OCI-LY1 (cell line): ENCODE measurements at regions not wholly inside any gene's neighbourhood (a gene's known extent, or its start where the extent isn't known, plus 50 kb on each side); places are given as distances from the start of the nearest gene placed in this dataset.

Source experiments
- H2AFZ ChIP-seq: fragments of 200-600 bp; sonication (generic), shearing (Covaris generic); 2 replicates; pipeline ENCODE4 v1.6.0; 2014; ENCODE audit warnings: antibody characterized with exemption, mild to moderate bottlenecking, low read length
- H3F3A ChIP-seq: fragments of 200-600 bp; sonication (generic), shearing (Covaris generic); 2 replicates; pipeline ENCODE4 v1.6.0; 2014; ENCODE audit warnings: mild to moderate bottlenecking, antibody characterized with exemption, low read length, moderate library complexity; ENCODE audit not compliant: insufficient read depth
- H3K27ac ChIP-seq: fragments of 200-600 bp; sonication (generic); 2 replicates; pipeline ENCODE4 v1.5.1; 2014; ENCODE audit warnings: low read length, mixed run types, mild to moderate bottlenecking, low read depth; ENCODE audit not compliant: poor library complexity, severe bottlenecking
- H3K27me3 ChIP-seq: fragments of 200-600 bp; sonication (generic); 2 replicates; pipeline ENCODE4 v1.6.0; 2014; ENCODE audit warnings: antibody characterized with exemption, mild to moderate bottlenecking, low read length, moderate library complexity; ENCODE audit not compliant: insufficient read depth
- H3K36me3 ChIP-seq: fragments of 200-600 bp; sonication (generic); 2 replicates; pipeline ENCODE4 v1.6.1; 2014; ENCODE audit warnings: mild to moderate bottlenecking, antibody characterized with exemption, low read length, moderate library complexity, mixed read lengths; ENCODE audit not compliant: insufficient read depth
- H3K4me1 ChIP-seq: fragments of 200-600 bp; sonication (generic); 2 replicates; pipeline ENCODE4 v1.5.1; 2014; ENCODE audit warnings: mild to moderate bottlenecking, low read length, moderate library complexity; ENCODE audit not compliant: insufficient read depth, severe bottlenecking
- H3K4me2 ChIP-seq: fragments of 200-600 bp; sonication (generic), shearing (Covaris generic); 2 replicates; pipeline ENCODE4 v1.6.1; 2014; ENCODE audit warnings: low read length
- H3K4me3 ChIP-seq: fragments of 200-600 bp; sonication (generic); 2 replicates; pipeline ENCODE4 v1.5.1; 2014; ENCODE audit warnings: low read length, low read depth, mild to moderate bottlenecking, mixed read lengths; ENCODE audit not compliant: poor library complexity, severe bottlenecking
- H3K79me2 ChIP-seq: fragments of 200-600 bp; shearing (Covaris generic); 2 replicates; pipeline ENCODE4 v1.6.1; 2016; ENCODE audit warnings: mixed run types, low read length, mixed read lengths; ENCODE audit not compliant: insufficient read depth
- H3K9ac ChIP-seq: fragments of 200-600 bp; sonication (generic), shearing (Covaris generic); 2 replicates; pipeline ENCODE4 v1.6.1; 2014; ENCODE audit warnings: mild to moderate bottlenecking, low read length, mixed read lengths
- H3K9me2 ChIP-seq: fragments of 200-600 bp; sonication (generic), shearing (Covaris generic); 2 replicates; pipeline ENCODE4 v1.6.1; 2014; ENCODE audit warnings: low read depth, mild to moderate bottlenecking, low read length, mixed read lengths
- H3K9me3 ChIP-seq: fragments of 200-600 bp; shearing (Covaris generic); 2 replicates; pipeline ENCODE4 v1.6.1; 2014; ENCODE audit warnings: low read length, mixed read lengths
- H4K20me1 ChIP-seq: fragments of 200-600 bp; sonication (generic), shearing (Covaris generic); 2 replicates; pipeline ENCODE4 v1.6.0; 2016; ENCODE audit warnings: mild to moderate bottlenecking, low read length; ENCODE audit not compliant: insufficient read depth
- CTCF ChIP-seq: fragments of 200-600 bp; sonication (generic), shearing (Covaris generic); IDR thresholded peaks from 2 replicates; pipeline ENCODE4 v1.5.1; 2017; ENCODE audit warnings: mild to moderate bottlenecking, antibody characterized with exemption, low read length, moderate library complexity, mixed read lengths
- EZH2 ChIP-seq: fragments of 200-600 bp; sonication (generic), shearing (Covaris generic); IDR thresholded peaks from 2 replicates; pipeline ENCODE4 v1.8.0; 2017; ENCODE audit warnings: borderline replicate concordance, mixed run types, mild to moderate bottlenecking, antibody characterized with exemption, low read length, moderate library complexity, mixed read lengths

- Histone ChIP-seq H3K4me2 (no peak overlapping the region), H3K9me3 (no peaks in the 10 kb centered on the region), H3K9ac (no peak overlapping the region), H3K9me2 (no peaks in the 10 kb centered on the region), H3K4me1 (no peaks in the 10 kb centered on the region), H3K27me3 (0 out of 2 replicates have a peak, but pooled peaks cover 3% of the 10 kb centered on the region), H3F3A (no peaks in the 10 kb centered on the region), H3K79me2 (no peaks in the 10 kb centered on the region), H3K27ac (no peak overlapping the region), H2AFZ (no peak overlapping the region), H3K36me3 (no peaks in the 10 kb centered on the region), H4K20me1 (no peaks in the 10 kb centered on the region), H3K4me3 (no peak overlapping the region)
- no peak for TF ChIP-seq EZH2
- TF ChIP-seq CTCF = no peak
Observed at GRCh38 chr9:115632391-115632790, 514.4 kb upstream of the TNC start.

GRCh38 chr9:115633104-115633503 is 515.1 kb upstream of the TNC start:
- H3K4me3 ChIP-seq = no peak overlapping the region
- no peaks in the 10 kb centered on the region for H3K79me2 ChIP-seq
- no peaks in the 10 kb centered on the region for H3K36me3 ChIP-seq
- H3K9me2 ChIP-seq = no peaks in the 10 kb centered on the region
- no peak overlapping the region for H3K4me2 ChIP-seq
- H2AFZ ChIP-seq = no peak overlapping the region
- H3K9ac ChIP-seq = no peak overlapping the region
- no peak for TF ChIP-seq CTCF
- no peak for TF ChIP-seq EZH2
- H3K27ac ChIP-seq = no peak overlapping the region
- no peaks in the 10 kb centered on the region for H3K27me3 ChIP-seq
- no peaks in the 10 kb centered on the region for H3K4me1 ChIP-seq
- no peaks in the 10 kb centered on the region for H3K9me3 ChIP-seq
- no peaks in the 10 kb centered on the region for H3F3A ChIP-seq
- H4K20me1 ChIP-seq = no peaks in the 10 kb centered on the region

GRCh38 chr9:115635680-115636383 is 517.8 kb upstream of the PAPPA start:
- Histone ChIP-seq H3K79me2 (no peaks in the 10 kb centered on the region), H3K4me2 (no peak overlapping the region), H3F3A (no peaks in the 10 kb centered on the region), H2AFZ (no peak overlapping the region), H3K4me3 (no peak overlapping the region), H3K36me3 (no peaks in the 10 kb centered on the region), H4K20me1 (no peaks in the 10 kb centered on the region), H3K27ac (no peak overlapping the region), H3K9me3 (no peaks in the 10 kb centered on the region), H3K4me1 (no peaks in the 10 kb centered on the region), H3K9ac (no peak overlapping the region), H3K9me2 (no peaks in the 10 kb centered on the region), H3K27me3 (no peaks in the 10 kb centered on the region)
- no peak for TF ChIP-seq EZH2
- no peak for TF ChIP-seq CTCF
